Osteocyte (in vitro differentiated cells): ENCODE measurements at regions not wholly inside any gene's neighbourhood (a gene's known extent, or its start where the extent isn't known, plus 50 kb on each side); places are given as distances from the start of the nearest gene placed in this dataset.
"Not testable (repeated sequence)": the region's sequence is repeated elsewhere in the genome, so short reads cannot be mapped to it uniquely, and the experiment has no call there.

ENCODE experiments used
- DNase-seq: peaks from one replicate; pipeline ENCODE4 v3.0.0; 2021; ENCODE audit warnings: mixed read lengths; ENCODE audit not compliant: unreplicated experiment; ENCODE audit errors: extremely low spot score
- H3K27ac Mint-ChIP-seq: one replicate; pipeline ENCODE4 v1.8.0; 2021; ENCODE audit warnings: mild to moderate bottlenecking, mixed read lengths; ENCODE audit not compliant: unreplicated experiment
- H3K27me3 Mint-ChIP-seq: one replicate; pipeline ENCODE4 v1.8.0; 2021; ENCODE audit warnings: mixed read lengths; ENCODE audit not compliant: unreplicated experiment
- H3K36me3 Mint-ChIP-seq: one replicate; pipeline ENCODE4 v1.8.0; 2021; ENCODE audit warnings: mixed read lengths; ENCODE audit not compliant: unreplicated experiment
- H3K4me1 Mint-ChIP-seq: one replicate; pipeline ENCODE4 v1.8.0; 2021; ENCODE audit warnings: mixed read lengths; ENCODE audit not compliant: unreplicated experiment
- H3K4me3 Mint-ChIP-seq: one replicate; pipeline ENCODE4 v1.8.0; 2021; ENCODE audit warnings: mild to moderate bottlenecking, moderate library complexity, mixed read lengths; ENCODE audit not compliant: unreplicated experiment
- H3K9me3 Mint-ChIP-seq: one replicate; pipeline ENCODE4 v1.8.0; 2021; ENCODE audit warnings: mixed read lengths; ENCODE audit not compliant: unreplicated experiment
- CTCF ChIP-seq: fragments of 200-600 bp; sonication (generic); IDR thresholded peaks from 2 replicates; pipeline ENCODE4 v1.5.0; 2021; ENCODE audit warnings: antibody characterized with exemption, mild to moderate bottlenecking, moderate library complexity

GRCh38 chr2:107719836-107720235 is 106.9 kb upstream of the RGPD4 start:
- Mint-ChIP-seq H3K27me3 (peaks cover 19% of the 10 kb centered on the region), H3K4me1 (peaks cover 3% of the 10 kb centered on the region), H3K4me3 (no peak overlapping the region), H3K36me3 (no peaks in the 10 kb centered on the region), H3K27ac (no peak overlapping the region), H3K9me3 (no peaks in the 10 kb centered on the region)
- DNase-seq: no peak
- TF ChIP-seq CTCF: no peak

GRCh38 chr2:107721178-107721577 is 105.5 kb upstream of the RGPD4 start:
- no peaks in the 10 kb centered on the region for H3K36me3 Mint-ChIP-seq
- H3K4me1 Mint-ChIP-seq: peaks cover 5% of the 10 kb centered on the region
- no peak for DNase-seq
- H3K4me3 Mint-ChIP-seq: no peak overlapping the region
- no peak for TF ChIP-seq CTCF
- peaks cover 19% of the 10 kb centered on the region for H3K27me3 Mint-ChIP-seq
- H3K27ac Mint-ChIP-seq: no peak overlapping the region
- no peaks in the 10 kb centered on the region for H3K9me3 Mint-ChIP-seq

- Mint-ChIP-seq H3K4me3 (no peak overlapping the region), H3K27me3 (peaks cover 19% of the 10 kb centered on the region), H3K4me1 (peaks cover 5% of the 10 kb centered on the region), H3K27ac (no peak overlapping the region), H3K36me3 (no peaks in the 10 kb centered on the region), H3K9me3 (no peaks in the 10 kb centered on the region)
- TF ChIP-seq CTCF: no peak
- DNase-seq: no peak
Observed at GRCh38 chr2:107721586-107721985, 105.1 kb upstream of the RGPD4 start.

- not testable (repeated sequence) for DNase-seq, H3K9me3 Mint-ChIP-seq, H3K27me3 Mint-ChIP-seq, H3K36me3 Mint-ChIP-seq, H3K4me3 Mint-ChIP-seq, H3K27ac Mint-ChIP-seq
- peaks cover 12% of the 10 kb centered on the region for H3K4me1 Mint-ChIP-seq
Observed at GRCh38 chr2:107725824-107726223, 100.9 kb upstream of the RGPD4 start.

GRCh38 chr2:107727318-107727717 is 99.4 kb upstream of the RGPD4 start:
- H3K4me1 Mint-ChIP-seq: peaks cover 18% of the 10 kb centered on the region
- no peak for TF ChIP-seq CTCF
- H3K36me3 Mint-ChIP-seq: no peaks in the 10 kb centered on the region
- no peak overlapping the region for H3K4me3 Mint-ChIP-seq
- DNase-seq: no peak
- peaks cover 5% of the 10 kb centered on the region for H3K9me3 Mint-ChIP-seq
- no peak overlapping the region for H3K27ac Mint-ChIP-seq
- H3K27me3 Mint-ChIP-seq: peaks cover 2% of the 10 kb centered on the region

- TF ChIP-seq CTCF: no peak
- DNase-seq: no peak
- H3K4me3 Mint-ChIP-seq: no peak overlapping the region
- H3K36me3 Mint-ChIP-seq: no peaks in the 10 kb centered on the region
- peaks cover 18% of the 10 kb centered on the region for H3K4me1 Mint-ChIP-seq
- H3K9me3 Mint-ChIP-seq: peaks cover 5% of the 10 kb centered on the region
- H3K27me3 Mint-ChIP-seq: peaks cover under 1% of the 10 kb centered on the region
- H3K27ac Mint-ChIP-seq: no peak overlapping the region
Observed at GRCh38 chr2:107728586-107728985, 98.1 kb upstream of the RGPD4 start.
